Gastroesophageal sphincter (tissue), 4 donors: ENCODE measurements at regions not wholly inside any gene's neighbourhood (a gene's known extent, or its start where the extent isn't known, plus 50 kb on each side); places are given as distances from the start of the nearest gene placed in this dataset.

Experiments used
- ATAC-seq: fragments of 150-250 bp; one replicate; pipeline ENCODE4 v1.9.1; 2016; ENCODE audit warnings: mild to moderate bottlenecking, moderate library complexity
- H3K27ac ChIP-seq, 4 donors: fragments of 200-600 bp; sonication (generic) in 3 of 4; 1 replicate in 3 of 4; 2 replicates in 1 of 4; pipeline ENCODE4 v1.5.1; 2016 to 2019
- H3K27me3 ChIP-seq: fragments of 200-600 bp; sonication (generic); one replicate; pipeline ENCODE4 v1.5.1; 2019
- H3K36me3 ChIP-seq, 2 donors: fragments of 200-600 bp; sonication (generic); one replicate each; pipeline ENCODE4 v1.5.1; 2019; ENCODE audit warnings: control low read depth in 1 of 2
- H3K4me1 ChIP-seq, 3 donors: fragments of 200-600 bp; sonication (generic); 1 replicate in 2 of 3; 2 replicates in 1 of 3; pipeline ENCODE4 v1.5.1; 2016 to 2019; ENCODE audit warnings: control low read depth in 2 of 3
- H3K4me3 ChIP-seq, 2 donors: fragments of 200-600 bp; sonication (generic); one replicate each; pipeline ENCODE4 v1.5.1; 2019; ENCODE audit warnings: mild to moderate bottlenecking in 1 of 2, moderate library complexity in 1 of 2
- H3K9me3 ChIP-seq, 3 donors: fragments of 200-600 bp; sonication (generic); one replicate each; pipeline ENCODE4 v1.5.1; 2017 to 2019; ENCODE audit warnings: control low read depth in 2 of 3
- CTCF ChIP-seq, 4 experiments: fragments of 200-600 bp in 2 of 4; fragments of 450-650 bp in 2 of 4; sonication (generic) in 1 of 4; IDR thresholded peaks; one replicate each; pipeline ENCODE4 v1.5.1; 2017 to 2019; ENCODE audit warnings: antibody characterized with exemption in 4 of 4, mild to moderate bottlenecking in 2 of 4, moderate library complexity in 2 of 4
- EP300 ChIP-seq: sonication (generic); formaldehyde crosslinking; IDR thresholded peaks from one replicate; pipeline ENCODE4 v1.6.1; 2017; ENCODE audit warnings: antibody characterized with exemption, mild to moderate bottlenecking
- POLR2A ChIP-seq, 2 donors: fragments of 450-650 bp; IDR thresholded peaks; one replicate each; pipeline ENCODE4 v1.6.1; 2017; ENCODE audit warnings: antibody characterized with exemption in 2 of 2, mild to moderate bottlenecking in 2 of 2, moderate library complexity in 1 of 2
- POLR2AphosphoS5 ChIP-seq: sonication (generic); formaldehyde crosslinking; IDR thresholded peaks from one replicate; pipeline ENCODE4 v1.6.1; 2017; ENCODE audit warnings: antibody characterized with exemption
- WGBS, 2 donors: methylation state at CpG; one replicate each; pipeline ENCODE4 v1.1.5; 2018; ENCODE audit warnings: low coverage in 1 of 2; 5-methylcytosine and 5-hydroxymethylcytosine counted together

GRCh38 chr2:104447831-104448434 lies 406.0 kb upstream of the POU3F3 start:
- Histone ChIP-seq H3K4me3 (peak overlapping the region in 1 of 2 donors; percentile 4), H3K9me3 (no peaks in the 10 kb centered on the region), H3K4me1 (no peaks in the 10 kb centered on the region), H3K27me3 (no peaks in the 10 kb centered on the region), H3K36me3 (no peaks in the 10 kb centered on the region), H3K27ac (no peak overlapping the region)
- no peak for ATAC-seq
- 60 to 82% methylated on average over 1 to 2 of the region's 2 CpGs for WGBS, 2 donors
- TF ChIP-seq POLR2A (IDR thresholded peaks at IDR 0.05), result no peak
- no peak for TF ChIP-seq POLR2AphosphoS5

- TF ChIP-seq POLR2AphosphoS5, result no peak
- TF ChIP-seq POLR2A (IDR thresholded peaks at IDR 0.05), result no peak
- no peak for TF ChIP-seq EP300
- no peak for TF ChIP-seq CTCF (IDR thresholded peaks at IDR 0.05)
- no peak overlapping the region for H3K4me3 ChIP-seq
- no peaks in the 10 kb centered on the region for H3K4me1 ChIP-seq
- no peaks in the 10 kb centered on the region for H3K36me3 ChIP-seq
- no peaks in the 10 kb centered on the region for H3K9me3 ChIP-seq
- no peak for ATAC-seq
- H3K27me3 ChIP-seq, result no peaks in the 10 kb centered on the region
- no peak overlapping the region for H3K27ac ChIP-seq
- 27 to 33% methylated on average over 5 of the region's 5 CpGs for WGBS, 2 donors
Measured at GRCh38 chr2:104448661-104449440, 405.1 kb upstream of the POU3F3 start.

- WGBS, 2 donors, result 64 to 88% methylated on average over 2 of the region's 2 CpGs
- ATAC-seq, result no peak
- Histone ChIP-seq H3K4me3 (no peak overlapping the region), H3K27ac (no peak overlapping the region), H3K9me3 (no peaks in the 10 kb centered on the region), H3K27me3 (no peaks in the 10 kb centered on the region), H3K36me3 (no peaks in the 10 kb centered on the region), H3K4me1 (no peaks in the 10 kb centered on the region)
- no peak for TF ChIP-seq CTCF (IDR thresholded peaks at IDR 0.05)
- TF ChIP-seq POLR2AphosphoS5, result no peak
- TF ChIP-seq POLR2A (IDR thresholded peaks at IDR 0.05), result no peak
- TF ChIP-seq EP300, result no peak
Measured at GRCh38 chr2:104452558-104452957, 401.4 kb upstream of the POU3F3 start.

- no peaks in the 10 kb centered on the region for H3K9me3 ChIP-seq
- ATAC-seq, result no peak
- no peaks in the 10 kb centered on the region for H3K36me3 ChIP-seq
- 70 to 97% methylated on average over 2 of the region's 2 CpGs for WGBS, 2 donors
- no peaks in the 10 kb centered on the region for H3K27me3 ChIP-seq
- no peak overlapping the region for H3K4me3 ChIP-seq
- H3K4me1 ChIP-seq, result no peaks in the 10 kb centered on the region
- H3K27ac ChIP-seq, result no peak overlapping the region
- no peak for TF ChIP-seq CTCF (IDR thresholded peaks at IDR 0.05)
- TF ChIP-seq POLR2AphosphoS5, result no peak
Measured at GRCh38 chr2:104462731-104463130, 391.2 kb upstream of the POU3F3 start.

- Histone ChIP-seq H3K9me3 (no peaks in the 10 kb centered on the region), H3K36me3 (no peaks in the 10 kb centered on the region), H3K27ac (no peak overlapping the region), H3K4me3 (no peak overlapping the region), H3K4me1 (no peaks in the 10 kb centered on the region), H3K27me3 (no peaks in the 10 kb centered on the region)
- WGBS, 2 donors, result 67 to 82% methylated on average over 4 of the region's 4 CpGs
- ATAC-seq, result no peak
- TF ChIP-seq EP300, result no peak
- TF ChIP-seq CTCF (IDR thresholded peaks at IDR 0.05), result no peak
- no peak for TF ChIP-seq POLR2A (IDR thresholded peaks at IDR 0.05)
- TF ChIP-seq POLR2AphosphoS5, result no peak
Measured at GRCh38 chr2:104465981-104466380, 387.9 kb upstream of the POU3F3 start.
